ENCODE measurements at regions not wholly inside any gene's neighbourhood (a gene's known extent, or its start where the extent isn't known, plus 50 kb on each side); places are given as distances from the start of the nearest gene placed in this dataset.

DNA sequence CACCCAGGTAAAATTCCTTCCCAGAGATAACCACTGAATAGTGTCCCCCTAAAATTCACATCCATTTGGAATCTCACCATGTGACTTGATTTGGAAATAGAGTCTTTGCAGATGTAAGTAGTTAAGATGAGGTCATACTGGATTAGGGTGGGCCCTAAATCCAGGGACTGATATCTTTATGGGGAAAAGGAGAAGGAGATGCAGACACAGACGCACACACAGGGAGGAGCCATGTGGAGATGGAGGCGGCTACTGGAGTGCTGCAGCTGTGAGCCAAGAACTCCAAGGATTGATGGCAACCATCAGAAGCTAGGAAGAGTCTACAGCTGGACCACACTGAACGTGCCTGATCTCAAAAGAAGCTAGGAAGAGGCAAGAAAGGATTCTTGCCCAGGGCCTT, 96.6 kb upstream of the SRD5A3 start:
- TF ChIP-seq, protein P1, sequence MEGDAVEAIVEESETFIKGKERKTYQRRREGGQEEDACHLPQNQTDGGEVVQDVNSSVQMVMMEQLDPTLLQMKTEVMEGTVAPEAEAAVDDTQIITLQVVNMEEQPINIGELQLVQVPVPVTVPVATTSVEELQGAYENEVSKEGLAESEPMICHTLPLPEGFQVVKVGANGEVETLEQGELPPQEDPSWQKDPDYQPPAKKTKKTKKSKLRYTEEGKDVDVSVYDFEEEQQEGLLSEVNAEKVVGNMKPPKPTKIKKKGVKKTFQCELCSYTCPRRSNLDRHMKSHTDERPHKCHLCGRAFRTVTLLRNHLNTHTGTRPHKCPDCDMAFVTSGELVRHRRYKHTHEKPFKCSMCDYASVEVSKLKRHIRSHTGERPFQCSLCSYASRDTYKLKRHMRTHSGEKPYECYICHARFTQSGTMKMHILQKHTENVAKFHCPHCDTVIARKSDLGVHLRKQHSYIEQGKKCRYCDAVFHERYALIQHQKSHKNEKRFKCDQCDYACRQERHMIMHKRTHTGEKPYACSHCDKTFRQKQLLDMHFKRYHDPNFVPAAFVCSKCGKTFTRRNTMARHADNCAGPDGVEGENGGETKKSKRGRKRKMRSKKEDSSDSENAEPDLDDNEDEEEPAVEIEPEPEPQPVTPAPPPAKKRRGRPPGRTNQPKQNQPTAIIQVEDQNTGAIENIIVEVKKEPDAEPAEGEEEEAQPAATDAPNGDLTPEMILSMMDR (IDR thresholded peaks at IDR 0.05; ENCODE audit: low read depth, low read length): no peak
- DNase-seq (ENCODE audit: low read depth in 2 of 2): no peak
- no peak overlapping the region for H3K4me3 ChIP-seq (replicated peaks in 1 of 2; ENCODE audit: low read depth in 2 of 2, low read length in 2 of 2)

GRCh38 chr4:55251342-55251741, 94.7 kb upstream of the SRD5A3 start:
- no peak overlapping the region for H3K4me3 ChIP-seq (replicated peaks in 1 of 2; ENCODE audit: low read depth in 2 of 2, low read length in 2 of 2)
- peak; percentile 11 to 66 for DNase-seq (ENCODE audit: low read depth in 2 of 2)
- TF ChIP-seq, protein P1 (IDR thresholded peaks at IDR 0.05; ENCODE audit: low read depth, low read length): no peak

GRCh38 chr4:55251896-55252295, 94.1 kb upstream of the SRD5A3 start:
- no peak for DNase-seq (ENCODE audit: low read depth in 2 of 2)
- TF ChIP-seq, protein P1 (IDR thresholded peaks at IDR 0.05; ENCODE audit: low read depth, low read length): no peak
- H3K4me3 ChIP-seq (replicated peaks in 1 of 2; ENCODE audit: low read depth in 2 of 2, low read length in 2 of 2): no peak overlapping the region

- TF ChIP-seq, protein P1 (IDR thresholded peaks at IDR 0.05; ENCODE audit: low read depth, low read length): no peak
- DNase-seq (ENCODE audit: low read depth in 2 of 2): no peak
- no peak overlapping the region for H3K4me3 ChIP-seq (replicated peaks in 1 of 2; ENCODE audit: low read depth in 2 of 2, low read length in 2 of 2)
Observed at GRCh38 chr4:55253948-55254593, 92.0 kb upstream of the SRD5A3 start.

- H3K4me3 ChIP-seq (replicated peaks in 1 of 2; ENCODE audit: low read depth in 2 of 2, low read length in 2 of 2): no peak overlapping the region
- TF ChIP-seq, protein P1 (IDR thresholded peaks at IDR 0.05; ENCODE audit: low read depth, low read length): no peak
- peak; percentile 40 to 73 for DNase-seq (ENCODE audit: low read depth in 2 of 2)
Observed at GRCh38 chr4:55255179-55255578, 90.9 kb upstream of the SRD5A3 start.

- peak in 1 of 2 donors; percentile 29 for DNase-seq (ENCODE audit: low read depth in 2 of 2)
- H3K4me3 ChIP-seq (replicated peaks in 1 of 2; ENCODE audit: low read depth in 2 of 2, low read length in 2 of 2): no peak overlapping the region
- TF ChIP-seq, protein P1 (IDR thresholded peaks at IDR 0.05; ENCODE audit: low read depth, low read length): no peak
Observed at GRCh38 chr4:55256787-55257186, 89.3 kb upstream of the SRD5A3 start.

All from cardiac fibroblast (primary cell).